ENCODE measurements at regions not wholly inside any gene's neighbourhood (a gene's known extent, or its start where the extent isn't known, plus 50 kb on each side); places are given as distances from the start of the nearest gene placed in this dataset.

DNA sequence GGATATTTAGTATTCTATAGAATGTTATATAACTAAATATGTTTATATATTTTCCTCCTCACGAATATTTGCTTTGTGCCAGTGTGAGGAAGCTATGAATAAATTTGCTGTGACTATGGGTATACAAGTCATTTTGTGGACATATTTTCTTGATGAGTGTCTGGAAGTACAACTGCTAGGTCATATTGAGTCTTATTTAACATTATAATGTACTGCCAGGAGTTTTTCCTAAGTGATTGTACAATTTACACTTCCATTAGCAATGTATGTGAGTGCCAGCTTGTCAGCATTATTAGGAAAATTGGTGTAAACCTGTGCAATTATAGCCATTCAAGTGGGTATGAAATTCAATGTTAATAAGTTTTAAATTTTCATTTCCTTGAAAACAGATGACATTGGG, 1328.9 kb upstream of the TMEFF2 start:
- WGBS (ENCODE audit: low lambda C conversion rate), result 49% methylated on average over 1 of the region's 1 CpG
- Histone ChIP-seq H3F3A (replicated peaks; ENCODE audit: insufficient read depth) (no peaks in the 10 kb centered on the region), H4K20me1 (ENCODE audit: insufficient read depth) (no peaks in the 10 kb centered on the region), H3K9me2 (no peaks in the 10 kb centered on the region), H3K4me1 (ENCODE audit: control insufficient read depth in 1 of 2, insufficient read depth in 2 of 2, low read depth in 1 of 2, low read length in 1 of 2) (no peaks in the 10 kb centered on the region; a peak in 1 of 4 replicates), H2AFZ (ENCODE audit: low read depth) (no peak overlapping the region), H3K36me3 (replicated peaks in 1 of 2; ENCODE audit: control insufficient read depth in 1 of 2, insufficient read depth in 2 of 2, low read length in 1 of 2) (no peaks in the 10 kb centered on the region), H3K4me2 (no peak overlapping the region), H3K27ac (ENCODE audit: low read depth in 2 of 2, low read length in 1 of 2) (no peak overlapping the region), H3K4me3 (ENCODE audit: low read depth in 2 of 2, low read length in 1 of 2) (no peak overlapping the region), H3K27me3 (ENCODE audit: insufficient read depth) (no peaks in the 10 kb centered on the region), H3K79me2 (ENCODE audit: insufficient read depth) (no peaks in the 10 kb centered on the region), H3K9me3 (no peaks in the 10 kb centered on the region), H3K9ac (no peak overlapping the region)
- ChIA-PET POLR2A (no interaction called here), CTCF (no interaction called here)
- no peak for TF ChIP-seq MAX (IDR thresholded peaks at IDR 0.05; ENCODE audit: low read depth)
- no peak for TF ChIP-seq NFIC (IDR thresholded peaks at IDR 0.05; ENCODE audit: borderline replicate concordance)
- TF ChIP-seq MXI1 (IDR thresholded peaks at IDR 0.05; ENCODE audit: low read depth, low read length), result no peak
- TF ChIP-seq REST (IDR thresholded peaks at IDR 0.05; ENCODE audit: low read depth, low read length), result no peak
- no peak for TF ChIP-seq EP300 (IDR thresholded peaks at IDR 0.05; ENCODE audit: borderline replicate concordance in 1 of 2, low read depth in 1 of 2, low read length in 1 of 2)
- no peak for TF ChIP-seq RCOR1 (IDR thresholded peaks at IDR 0.05; ENCODE audit: low read length)
- DNase-seq, result no peak

GRCh38 chr2:193521523-193521922, 1326.8 kb upstream of the TMEFF2 start:
- H3K4me3 ChIP-seq (ENCODE audit: low read depth in 2 of 2, low read length in 1 of 2), result no peak overlapping the region
- no peak for DNase-seq
- CTCF ChIA-PET, result no interaction called here
- no peaks in the 10 kb centered on the region for H3K9me3 ChIP-seq
- no peak overlapping the region for H3K27ac ChIP-seq (ENCODE audit: low read depth in 2 of 2, low read length in 1 of 2)
- no peaks in the 10 kb centered on the region for H4K20me1 ChIP-seq (ENCODE audit: insufficient read depth)
- no peaks in the 10 kb centered on the region for H3K27me3 ChIP-seq (ENCODE audit: insufficient read depth)
- no peaks in the 10 kb centered on the region for H3K4me1 ChIP-seq (ENCODE audit: control insufficient read depth in 1 of 2, insufficient read depth in 2 of 2, low read depth in 1 of 2, low read length in 1 of 2)
- H3K79me2 ChIP-seq (ENCODE audit: insufficient read depth), result no peaks in the 10 kb centered on the region
- 64% methylated on average over 2 of the region's 2 CpGs for WGBS (ENCODE audit: low lambda C conversion rate)
- TF ChIP-seq POLR2AphosphoS5 (IDR thresholded peaks at IDR 0.05; ENCODE audit: low read depth, low read length), result no peak
- TF ChIP-seq TCF12 (IDR thresholded peaks at IDR 0.05), result no peak
- TF ChIP-seq JUND (IDR thresholded peaks at IDR 0.05), result no peak
- no peak for TF ChIP-seq RFX5 (IDR thresholded peaks at IDR 0.05; ENCODE audit: low read length)
- TF ChIP-seq, protein P1, sequence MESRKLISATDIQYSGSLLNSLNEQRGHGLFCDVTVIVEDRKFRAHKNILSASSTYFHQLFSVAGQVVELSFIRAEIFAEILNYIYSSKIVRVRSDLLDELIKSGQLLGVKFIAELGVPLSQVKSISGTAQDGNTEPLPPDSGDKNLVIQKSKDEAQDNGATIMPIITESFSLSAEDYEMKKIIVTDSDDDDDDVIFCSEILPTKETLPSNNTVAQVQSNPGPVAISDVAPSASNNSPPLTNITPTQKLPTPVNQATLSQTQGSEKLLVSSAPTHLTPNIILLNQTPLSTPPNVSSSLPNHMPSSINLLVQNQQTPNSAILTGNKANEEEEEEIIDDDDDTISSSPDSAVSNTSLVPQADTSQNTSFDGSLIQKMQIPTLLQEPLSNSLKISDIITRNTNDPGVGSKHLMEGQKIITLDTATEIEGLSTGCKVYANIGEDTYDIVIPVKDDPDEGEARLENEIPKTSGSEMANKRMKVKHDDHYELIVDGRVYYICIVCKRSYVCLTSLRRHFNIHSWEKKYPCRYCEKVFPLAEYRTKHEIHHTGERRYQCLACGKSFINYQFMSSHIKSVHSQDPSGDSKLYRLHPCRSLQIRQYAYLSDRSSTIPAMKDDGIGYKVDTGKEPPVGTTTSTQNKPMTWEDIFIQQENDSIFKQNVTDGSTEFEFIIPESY (IDR thresholded peaks at IDR 0.05; ENCODE audit: borderline replicate concordance, low read depth), result no peak
- no peak for TF ChIP-seq IRF3 (IDR thresholded peaks at IDR 0.05; ENCODE audit: low read depth, low read length)
- TF ChIP-seq TAF1 (IDR thresholded peaks at IDR 0.05; ENCODE audit: borderline replicate concordance, low read depth, low read length), result no peak
- no peak for TF ChIP-seq FOXJ3 (CRISPR knock-in tag; IDR thresholded peaks at IDR 0.05)
- H3F3A ChIP-seq (replicated peaks; ENCODE audit: insufficient read depth), result no peaks in the 10 kb centered on the region
- H2AFZ ChIP-seq (ENCODE audit: low read depth), result no peak overlapping the region
- POLR2A ChIA-PET, result no interaction called here
- no peak overlapping the region for H3K4me2 ChIP-seq
- no peaks in the 10 kb centered on the region for H3K9me2 ChIP-seq
- no peaks in the 10 kb centered on the region for H3K36me3 ChIP-seq (replicated peaks in 1 of 2; ENCODE audit: control insufficient read depth in 1 of 2, insufficient read depth in 2 of 2, low read length in 1 of 2)
- no peak overlapping the region for H3K9ac ChIP-seq
